SIG-M5 treated with dmso at 0.1 percent for 504 hours (cell line): ENCODE measurements at regions not wholly inside any gene's neighbourhood (a gene's known extent, or its start where the extent isn't known, plus 50 kb on each side); places are given as distances from the start of the nearest gene placed in this dataset.
A peak's percentile ranks its signal among the peaks of the same experiment; 100 is the strongest.

Experiments used
- DNase-seq: peaks from one replicate; lab custom pipeline; 2025; ENCODE audit not compliant: unreplicated experiment; lab: John Stamatoyannopoulos, UW

DNA sequence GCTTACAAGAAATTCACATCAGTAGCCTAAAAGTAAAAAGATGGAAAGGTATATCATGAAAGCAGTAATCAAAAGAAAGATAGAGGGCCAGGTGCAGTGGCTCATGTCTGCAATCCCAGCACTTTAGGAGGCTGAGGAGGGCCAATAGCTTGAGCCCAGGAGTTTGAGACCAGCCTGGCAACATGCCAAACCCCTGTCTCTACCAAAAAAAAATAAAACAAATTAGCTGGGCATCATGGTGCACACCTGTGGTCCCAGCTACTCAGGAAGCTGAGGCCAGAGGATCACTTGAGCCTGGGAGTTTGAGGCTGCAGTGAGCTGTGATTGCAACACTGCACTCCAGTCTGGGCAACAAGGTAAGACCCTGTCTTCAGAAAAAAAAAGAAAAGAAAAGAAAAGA lies 55.5 kb downstream of the GSPT2 start:
- no peak for DNase-seq

- peak; percentile 47 for DNase-seq
These were observed 59.9 kb downstream of the GSPT2 start for GRCh38 chrX:51802917-51803688.

GRCh38 chrX:51803833-51804232 lies 60.6 kb downstream of the GSPT2 start:
- no peak for DNase-seq

DNA sequence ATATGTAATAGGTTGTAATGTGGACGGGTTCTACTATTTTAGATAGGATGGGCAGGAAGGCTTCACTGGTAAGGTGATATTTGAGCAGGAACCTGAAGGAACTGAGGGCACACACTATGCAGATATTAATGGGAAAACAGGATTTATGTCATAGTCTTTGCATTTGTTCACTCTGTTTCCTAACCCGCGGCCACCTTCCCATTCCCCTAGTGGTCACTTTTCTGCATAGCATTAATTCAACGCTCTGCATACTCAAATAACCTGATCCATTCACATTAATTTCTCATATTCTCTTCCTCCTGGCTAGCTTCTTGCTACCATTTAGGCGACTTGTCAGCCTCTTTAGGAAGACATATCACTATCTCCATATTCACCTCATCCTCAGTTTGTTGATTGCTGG lies 61.5 kb downstream of the GSPT2 start:
- no peak for DNase-seq

DNA sequence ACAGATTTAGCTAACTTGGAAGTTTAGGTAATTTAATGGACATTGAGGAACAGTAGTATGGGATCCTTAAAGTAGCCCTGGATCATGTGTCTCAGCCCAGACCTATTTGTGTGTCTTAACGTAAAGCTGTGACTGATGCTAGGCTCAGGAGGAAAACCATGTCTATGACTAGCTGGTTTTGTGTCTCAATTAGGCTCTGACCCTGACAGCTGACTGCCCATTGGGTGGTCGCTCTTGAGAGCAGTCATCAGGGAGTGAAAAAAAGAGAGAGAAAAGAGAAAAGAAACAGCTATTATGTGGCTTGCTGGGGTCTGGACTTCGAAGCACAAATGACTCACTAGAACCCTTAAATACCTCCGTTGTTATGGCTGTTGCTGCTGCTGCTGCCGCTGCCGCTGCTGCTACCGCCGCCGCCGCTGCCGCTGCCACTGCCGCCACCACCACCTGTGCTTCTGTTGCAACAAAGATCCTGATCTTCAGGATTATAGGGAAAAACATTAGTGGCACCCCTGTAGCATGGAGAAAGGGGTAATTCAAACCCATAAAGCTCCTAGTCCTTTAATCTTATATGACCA lies 70.7 kb downstream of the GSPT2 start:
- DNase-seq: no peak

GRCh38 chrX:51824061-51824460 lies 69.4 kb upstream of the MAGED1 start:
- DNase-seq: no peak

GRCh38 chrX:51825436-51825835 lies 68.0 kb upstream of the MAGED1 start:
- no peak for DNase-seq

- no peak for DNase-seq
These were observed 59.3 kb upstream of the MAGED1 start for GRCh38 chrX:51834076-51834475.

GRCh38 chrX:51836823-51837222 lies 56.6 kb upstream of the MAGED1 start:
- DNase-seq: no peak

GRCh38 chrX:51837451-51837850 lies 56.0 kb upstream of the MAGED1 start:
- no peak for DNase-seq

DNA sequence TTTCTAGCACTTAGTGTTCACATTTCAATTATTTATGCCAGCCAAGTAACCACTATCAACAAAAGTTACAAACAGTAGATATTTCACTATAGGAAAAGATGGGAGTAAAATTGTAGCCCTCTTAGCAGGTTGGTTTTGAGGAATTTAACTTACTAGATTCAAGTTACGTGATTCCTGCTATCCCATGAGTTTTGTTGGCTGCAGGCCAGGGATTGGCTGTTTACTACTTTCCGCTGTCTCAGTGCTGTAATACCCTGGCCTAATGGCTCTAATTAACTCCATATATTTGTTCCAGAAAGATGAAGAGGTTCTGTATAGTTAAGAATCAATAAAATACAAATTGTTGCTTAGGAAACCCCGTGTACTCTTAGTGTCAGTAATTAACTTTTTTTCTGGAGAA lies 55.5 kb upstream of the MAGED1 start:
- no peak for DNase-seq
